ENCODE measurements at regions not wholly inside any gene's neighbourhood (a gene's known extent, or its start where the extent isn't known, plus 50 kb on each side); places are given as distances from the start of the nearest gene placed in this dataset.
A peak's percentile ranks its signal among the peaks of the same experiment; 100 is the strongest.

DNA sequence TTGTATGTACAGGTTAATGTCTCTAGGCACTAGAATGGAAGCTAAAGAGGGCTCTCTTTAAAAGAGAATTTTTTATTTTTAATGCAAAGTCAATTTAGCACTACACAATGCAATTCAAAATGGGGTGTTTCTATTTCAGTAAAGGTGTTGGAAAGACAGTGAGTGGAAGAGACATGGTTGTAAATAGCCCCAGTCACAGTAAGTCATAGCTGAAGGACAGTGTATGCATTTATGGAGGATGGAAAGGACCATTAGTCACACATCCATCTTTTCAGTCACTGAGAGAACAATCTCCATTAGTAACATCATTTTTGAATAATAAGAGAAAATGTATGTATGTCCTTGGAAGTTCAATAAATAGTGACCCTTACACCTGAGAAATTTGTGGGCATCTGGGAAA lies 148.0 kb downstream of the PDHA2 start:
- no peak for DNase-seq (ENCODE audit: low read depth)

DNA sequence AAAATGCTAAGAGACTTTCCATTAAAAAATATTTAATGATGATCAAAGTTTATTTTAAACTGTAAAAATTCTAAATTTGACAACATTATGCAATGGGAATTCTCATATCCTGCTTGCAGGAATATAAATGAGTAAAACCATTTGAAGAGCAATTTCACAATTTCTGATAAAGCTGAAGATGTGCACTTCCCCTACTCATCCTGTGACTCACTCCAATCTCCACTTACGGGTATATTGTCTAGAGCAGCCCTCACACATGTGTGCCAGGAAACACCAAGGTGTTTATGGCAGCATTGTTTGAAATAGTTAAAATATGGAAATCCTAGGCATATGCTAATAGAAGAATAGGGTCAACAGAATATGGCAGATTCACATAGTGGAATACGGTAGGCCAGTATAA lies 158.4 kb downstream of the PDHA2 start:
- DNase-seq (ENCODE audit: low read depth) = no peak

- no peak for DNase-seq (ENCODE audit: low read depth)
These were observed 164.3 kb downstream of the PDHA2 start for GRCh38 chr4:96003951-96004740.

DNA sequence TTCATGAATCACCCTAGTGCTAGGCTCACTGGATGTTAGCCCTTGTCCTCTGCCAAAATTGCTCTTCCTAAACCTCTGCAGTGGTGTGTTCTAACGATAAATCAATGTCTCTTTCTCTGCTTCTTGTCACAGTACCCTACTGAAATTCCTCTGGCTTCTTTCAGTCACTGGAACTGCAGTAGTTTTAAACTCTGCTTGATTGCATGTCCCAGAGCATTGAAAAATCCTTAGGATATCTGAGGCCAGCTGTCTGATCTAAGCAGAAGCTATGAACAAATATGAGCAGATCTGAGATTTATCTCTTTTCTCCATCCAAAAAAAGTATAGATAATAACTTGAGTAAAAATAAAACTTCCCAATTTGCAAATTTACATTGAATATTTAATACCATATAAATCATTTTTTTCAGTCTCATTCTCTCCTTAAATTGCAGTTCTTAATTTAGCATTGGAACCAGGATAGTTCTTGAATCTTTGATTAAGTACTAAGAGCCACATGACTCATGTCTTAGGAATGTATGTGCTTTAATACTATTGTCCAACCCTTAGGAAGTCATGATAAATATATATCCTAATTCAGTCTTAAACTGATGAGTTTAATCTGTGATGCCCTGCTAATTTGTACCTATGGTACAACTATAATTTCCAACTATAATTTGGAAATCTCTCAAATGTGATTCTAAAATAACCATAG lies 169.7 kb downstream of the PDHA2 start:
- no peak for DNase-seq (ENCODE audit: low read depth)

- no peak for DNase-seq (ENCODE audit: low read depth)
These were observed 172.8 kb downstream of the PDHA2 start for GRCh38 chr4:96012687-96013086.

DNA sequence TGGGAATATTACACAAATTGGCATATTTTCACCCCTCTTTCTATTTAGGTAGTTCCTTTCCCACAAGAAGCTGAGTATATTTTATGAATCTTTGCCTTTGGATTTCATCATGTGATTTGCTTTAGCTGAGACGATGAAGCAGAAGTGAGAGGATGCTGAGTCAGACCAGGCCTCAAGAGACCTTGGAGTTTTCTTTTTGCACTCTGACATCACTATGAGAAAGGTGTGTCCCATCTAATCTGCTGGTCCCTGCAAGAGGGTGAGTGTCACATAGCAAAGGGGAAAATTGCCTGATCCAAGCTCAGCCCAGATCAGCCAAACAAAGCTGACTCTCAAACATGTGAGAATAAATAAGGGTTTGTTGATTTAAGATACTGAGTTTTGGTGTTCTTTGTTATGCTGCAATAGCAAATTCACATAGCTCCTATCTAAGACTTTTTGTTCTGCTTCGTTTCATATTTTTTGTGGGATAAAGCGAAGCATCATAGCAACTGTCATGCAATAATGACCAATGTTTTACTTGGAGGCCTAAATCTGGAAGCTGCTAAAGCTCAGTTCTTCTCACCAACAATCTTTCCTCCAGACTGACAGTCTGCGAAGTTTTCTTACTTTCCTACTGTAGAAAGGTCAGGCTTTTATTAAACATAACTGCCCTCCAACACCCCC lies 176.9 kb downstream of the PDHA2 start:
- peak; percentile 79 for DNase-seq (ENCODE audit: low read depth)

DNA sequence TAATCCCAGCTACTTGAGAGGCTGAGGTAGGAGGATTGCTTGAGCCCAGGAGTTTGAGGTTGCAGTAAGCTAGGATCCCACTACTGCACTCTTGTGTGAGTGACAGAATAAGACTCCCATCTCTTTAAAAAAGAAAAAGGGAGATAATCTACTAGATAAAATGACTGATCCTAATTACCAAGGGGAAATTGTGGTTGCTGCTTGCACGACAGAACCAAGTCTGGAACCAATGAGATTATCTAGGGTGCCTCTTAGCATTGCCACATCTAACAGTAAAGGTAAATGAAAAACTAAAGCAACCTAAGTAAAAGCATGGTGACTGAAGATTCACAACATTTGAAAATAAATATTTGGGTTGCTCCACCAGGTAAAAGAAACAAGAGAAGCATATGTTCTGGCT lies 185.1 kb downstream of the PDHA2 start:
- no peak for DNase-seq (ENCODE audit: low read depth)

GRCh38 chr4:96035727-96036126 lies 195.8 kb downstream of the PDHA2 start:
- DNase-seq (ENCODE audit: low read depth) = no peak

GRCh38 chr4:96036781-96037180 lies 196.9 kb downstream of the PDHA2 start:
- no peak for DNase-seq (ENCODE audit: low read depth)

DNA sequence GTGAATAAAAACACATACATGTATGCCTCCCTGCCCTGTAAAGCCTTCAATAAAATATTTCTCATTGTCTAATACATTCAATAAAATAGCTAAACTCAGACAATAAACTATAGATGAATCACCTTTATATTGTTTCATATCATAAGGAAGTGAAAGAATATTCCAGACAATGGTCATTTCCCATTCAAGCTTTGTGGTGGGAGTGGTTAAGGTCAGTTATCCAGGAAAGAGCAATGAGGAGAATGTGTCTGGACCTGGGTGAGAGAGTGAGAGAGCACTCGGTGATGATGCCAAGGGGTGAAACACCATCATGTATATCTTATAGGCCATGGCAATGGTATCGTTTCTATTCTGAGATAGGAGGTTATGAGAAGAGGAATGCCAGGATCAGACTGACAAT lies 197.8 kb downstream of the PDHA2 start:
- DNase-seq (ENCODE audit: low read depth) = no peak

- no peak for DNase-seq (ENCODE audit: low read depth)
These were observed 199.3 kb downstream of the PDHA2 start for GRCh38 chr4:96039217-96039616.

- DNase-seq (ENCODE audit: low read depth) = no peak
These were observed 200.0 kb downstream of the PDHA2 start for GRCh38 chr4:96039803-96040436.

GRCh38 chr4:96044971-96045370 lies 205.1 kb downstream of the PDHA2 start:
- DNase-seq (ENCODE audit: low read depth) = no peak

DNA sequence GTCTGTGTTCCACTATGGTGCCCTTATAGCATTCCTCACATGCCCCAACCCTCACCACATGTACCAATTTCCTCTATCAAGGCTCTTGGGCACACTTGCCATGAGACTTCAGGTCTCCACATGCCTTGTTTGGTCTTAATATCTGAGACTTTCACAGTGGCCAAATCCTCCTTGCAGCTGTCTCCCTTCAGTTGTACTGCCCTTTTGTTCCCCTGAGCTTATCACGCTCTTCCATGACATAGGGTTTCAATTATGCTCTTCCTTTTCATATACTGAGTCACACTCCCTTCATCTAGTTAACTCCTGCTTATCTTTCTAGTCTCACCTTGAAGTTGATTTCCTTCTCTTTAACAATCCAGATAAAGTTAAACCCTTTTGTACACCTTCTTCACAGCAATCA lies 212.9 kb downstream of the PDHA2 start:
- no peak for DNase-seq (ENCODE audit: low read depth)

GRCh38 chr4:96056346-96056934 lies 216.5 kb downstream of the PDHA2 start:
- DNase-seq (ENCODE audit: low read depth) = no peak

DNA sequence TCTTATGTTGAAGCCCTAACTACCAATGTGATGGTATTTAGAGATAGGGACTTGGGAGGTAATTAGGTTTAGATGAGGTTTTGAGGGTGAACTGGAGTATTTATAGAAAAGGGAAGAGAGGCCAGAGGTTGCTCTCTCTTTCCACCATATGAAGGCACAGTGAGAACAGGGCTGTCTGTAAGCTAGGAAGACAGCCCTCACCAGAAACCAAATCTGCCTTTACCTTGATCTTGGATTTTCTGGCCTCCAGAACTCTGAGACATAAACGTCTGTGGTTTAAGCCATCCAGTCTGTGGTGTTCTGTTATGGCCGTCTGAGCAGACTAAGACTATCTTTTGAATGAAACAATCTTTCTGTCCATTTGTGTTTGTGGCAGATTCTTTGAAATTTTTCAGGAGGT lies 223.7 kb downstream of the PDHA2 start:
- DNase-seq (ENCODE audit: low read depth) = no peak

DNA sequence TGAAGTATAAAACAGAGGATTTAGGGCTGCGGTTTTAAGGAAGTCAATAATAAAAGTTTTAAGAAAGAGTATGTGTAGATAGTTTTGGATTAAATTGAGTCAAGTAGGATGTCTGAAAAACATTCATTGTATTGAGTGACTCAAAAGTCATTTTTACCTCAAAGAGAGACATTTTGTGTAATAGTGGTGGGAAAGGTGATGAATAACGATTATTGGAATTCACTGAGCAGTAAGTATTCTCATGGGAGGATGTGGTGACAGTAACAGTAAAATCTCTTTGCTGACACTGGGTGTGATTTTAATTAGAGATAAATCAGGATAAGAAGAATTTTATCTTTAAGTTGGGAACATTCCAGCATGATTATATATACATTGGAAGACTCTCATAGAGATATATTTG lies 233.6 kb downstream of the PDHA2 start:
- peak; percentile 18 for DNase-seq (ENCODE audit: low read depth)

GRCh38 chr4:96092151-96092705 lies 252.3 kb downstream of the PDHA2 start:
- DNase-seq (ENCODE audit: low read depth) = no peak

GRCh38 chr4:96093057-96093456 lies 253.2 kb downstream of the PDHA2 start:
- DNase-seq (ENCODE audit: low read depth) = no peak

- no peak for DNase-seq (ENCODE audit: low read depth)
These were observed 253.7 kb downstream of the PDHA2 start for GRCh38 chr4:96093563-96093962.

GRCh38 chr4:96094183-96094582 lies 254.3 kb downstream of the PDHA2 start:
- DNase-seq (ENCODE audit: low read depth) = no peak

- DNase-seq (ENCODE audit: low read depth) = no peak
These were observed 257.2 kb downstream of the PDHA2 start for GRCh38 chr4:96097040-96097607.

Measured in stromal cell of bone marrow (primary cell).